Left ventricle myocardium inferior (tissue), 1 donor: ENCODE measurements at regions not wholly inside any gene's neighbourhood (a gene's known extent, or its start where the extent isn't known, plus 50 kb on each side); places are given as distances from the start of the nearest gene placed in this dataset.

Source experiments
- DNase-seq: peaks from one replicate; pipeline ENCODE4 v3.0.0-alpha.2; 2020
- H3K27ac ChIP-seq: fragments of 200-600 bp; replicated peaks from 2 replicates; pipeline ENCODE4 v1.8.0; 2021
- H3K27me3 ChIP-seq: fragments of 200-600 bp; 2 replicates; pipeline ENCODE4 v1.8.0; 2021; ENCODE audit warnings: low read depth
- H3K36me3 ChIP-seq: fragments of 200-600 bp; 2 replicates; pipeline ENCODE4 v1.8.0; 2021
- H3K4me1 ChIP-seq: fragments of 200-600 bp; 2 replicates; pipeline ENCODE4 v1.8.0; 2021
- H3K4me3 ChIP-seq: fragments of 200-600 bp; 2 replicates; pipeline ENCODE4 v1.8.0; 2021; ENCODE audit warnings: mild to moderate bottlenecking, moderate library complexity
- H3K9me3 ChIP-seq: fragments of 200-600 bp; replicated peaks from 2 replicates; pipeline ENCODE4 v1.8.0; 2021
- intact Hi-C: fragments of 100-400 bp; cut with micrococcal nuclease; formaldehyde crosslinking; loops from one replicate; pipeline ENCODE4 v1.11.0; 2022
- TF ChIP-seq, protein P1 (sequence below): fragments of 200-600 bp; IDR thresholded peaks from 2 replicates; pipeline ENCODE4 v1.8.0; 2021; ENCODE audit warnings: antibody characterized with exemption, mild to moderate bottlenecking, borderline replicate concordance
- donor health status: DM: no; HTN: yes; CAD: no; lungs with severe emphysema.

DNA sequence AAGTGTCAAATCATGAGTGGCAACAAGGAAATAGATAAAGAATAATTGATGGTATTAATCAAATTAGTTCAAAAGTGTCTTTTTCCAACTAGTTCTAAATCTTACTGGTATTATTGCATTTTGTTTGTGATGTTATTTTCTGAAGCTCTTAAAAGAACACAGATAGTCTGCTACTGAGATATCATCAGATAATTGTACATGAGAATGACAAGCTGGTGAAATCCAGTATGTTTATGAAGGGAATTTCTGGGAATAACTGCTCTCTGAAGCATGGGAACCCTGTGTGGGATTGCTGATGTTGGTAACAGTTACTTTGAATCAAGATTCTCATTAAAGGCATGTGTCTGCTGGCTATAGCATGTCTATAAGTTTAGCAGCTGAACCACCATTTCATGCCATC is 190.3 kb upstream of the CDIN1 start:
- Histone ChIP-seq H3K27ac (no peak overlapping the region), H3K9me3 (no peaks in the 10 kb centered on the region), H3K36me3 (no peaks in the 10 kb centered on the region), H3K4me3 (no peak overlapping the region), H3K27me3 (no peaks in the 10 kb centered on the region), H3K4me1 (no peaks in the 10 kb centered on the region)
- TF ChIP-seq, protein P1, sequence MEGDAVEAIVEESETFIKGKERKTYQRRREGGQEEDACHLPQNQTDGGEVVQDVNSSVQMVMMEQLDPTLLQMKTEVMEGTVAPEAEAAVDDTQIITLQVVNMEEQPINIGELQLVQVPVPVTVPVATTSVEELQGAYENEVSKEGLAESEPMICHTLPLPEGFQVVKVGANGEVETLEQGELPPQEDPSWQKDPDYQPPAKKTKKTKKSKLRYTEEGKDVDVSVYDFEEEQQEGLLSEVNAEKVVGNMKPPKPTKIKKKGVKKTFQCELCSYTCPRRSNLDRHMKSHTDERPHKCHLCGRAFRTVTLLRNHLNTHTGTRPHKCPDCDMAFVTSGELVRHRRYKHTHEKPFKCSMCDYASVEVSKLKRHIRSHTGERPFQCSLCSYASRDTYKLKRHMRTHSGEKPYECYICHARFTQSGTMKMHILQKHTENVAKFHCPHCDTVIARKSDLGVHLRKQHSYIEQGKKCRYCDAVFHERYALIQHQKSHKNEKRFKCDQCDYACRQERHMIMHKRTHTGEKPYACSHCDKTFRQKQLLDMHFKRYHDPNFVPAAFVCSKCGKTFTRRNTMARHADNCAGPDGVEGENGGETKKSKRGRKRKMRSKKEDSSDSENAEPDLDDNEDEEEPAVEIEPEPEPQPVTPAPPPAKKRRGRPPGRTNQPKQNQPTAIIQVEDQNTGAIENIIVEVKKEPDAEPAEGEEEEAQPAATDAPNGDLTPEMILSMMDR, result no peak
- DNase-seq, result no peak
- intact Hi-C loops, result no loop called here

- no peaks in the 10 kb centered on the region for H3K27me3 ChIP-seq
- no peak for DNase-seq
- intact Hi-C loops, result no loop called here
- no peaks in the 10 kb centered on the region for H3K36me3 ChIP-seq
- H3K4me3 ChIP-seq, result no peak overlapping the region
- TF ChIP-seq, protein P1, result no peak
- H3K9me3 ChIP-seq, result no peaks in the 10 kb centered on the region
- no peaks in the 10 kb centered on the region for H3K4me1 ChIP-seq
- H3K27ac ChIP-seq, result no peak overlapping the region
Measured at GRCh38 chr15:36390491-36390890, 188.9 kb upstream of the CDIN1 start.

DNA sequence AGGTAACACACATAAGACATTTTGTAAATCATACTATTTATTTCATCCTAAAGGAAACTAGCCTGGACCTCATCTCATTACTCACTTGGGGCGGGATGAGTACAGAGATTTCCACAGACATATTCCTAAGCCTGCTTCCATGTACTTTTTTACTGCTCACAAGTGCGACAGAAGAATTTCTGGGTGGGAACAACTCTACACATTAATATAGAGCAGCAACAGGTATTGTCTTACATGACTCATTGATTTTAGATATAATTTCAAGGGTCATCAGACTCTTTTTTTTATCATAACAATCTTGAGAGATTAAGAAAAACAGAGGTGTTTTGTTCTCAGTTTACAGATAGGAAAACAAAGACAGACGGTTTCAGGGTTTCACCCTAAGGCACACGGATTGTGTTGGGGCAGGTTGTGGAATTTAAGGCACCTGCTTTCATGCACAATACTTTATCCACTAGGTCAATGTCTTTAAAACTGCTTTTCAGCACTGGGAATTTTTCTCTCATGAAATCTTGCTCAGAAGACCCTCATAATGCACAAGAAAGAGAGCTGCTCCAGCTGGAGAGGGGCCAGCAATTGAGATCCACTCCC is 186.7 kb upstream of the CDIN1 start:
- no peak overlapping the region for H3K27ac ChIP-seq
- intact Hi-C loops, result no loop called here
- TF ChIP-seq, protein P1, result no peak
- DNase-seq, result no peak
- H3K27me3 ChIP-seq, result no peaks in the 10 kb centered on the region
- H3K4me3 ChIP-seq, result no peak overlapping the region
- H3K36me3 ChIP-seq, result no peaks in the 10 kb centered on the region
- no peaks in the 10 kb centered on the region for H3K4me1 ChIP-seq
- H3K9me3 ChIP-seq, result no peaks in the 10 kb centered on the region

DNA sequence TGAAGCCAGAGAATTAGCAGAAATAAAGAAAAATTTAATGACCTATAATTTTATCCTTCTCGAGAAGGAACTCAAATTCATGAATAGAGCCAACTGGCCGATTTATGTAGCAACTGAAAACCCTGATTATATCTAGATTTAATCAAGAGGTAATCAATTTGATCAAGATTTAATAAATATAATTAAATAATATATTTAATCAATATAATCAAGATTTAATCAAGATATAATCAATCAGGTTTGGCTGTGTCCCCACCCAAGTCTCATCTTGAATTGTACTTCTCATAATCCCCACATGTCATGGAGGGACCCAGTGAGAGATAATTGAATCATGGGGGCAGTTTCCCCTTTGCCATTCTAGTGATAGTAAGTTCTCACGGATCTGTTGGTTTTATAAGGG is 181.2 kb upstream of the CDIN1 start:
- no peak for DNase-seq
- no peaks in the 10 kb centered on the region for H3K27me3 ChIP-seq
- intact Hi-C loops, result no loop called here
- H3K27ac ChIP-seq, result no peak overlapping the region
- TF ChIP-seq, protein P1, result no peak
- no peaks in the 10 kb centered on the region for H3K9me3 ChIP-seq
- H3K4me3 ChIP-seq, result no peak overlapping the region
- no peaks in the 10 kb centered on the region for H3K36me3 ChIP-seq
- H3K4me1 ChIP-seq, result no peaks in the 10 kb centered on the region

- Histone ChIP-seq H3K36me3 (no peaks in the 10 kb centered on the region), H3K4me3 (no peak overlapping the region), H3K27me3 (no peaks in the 10 kb centered on the region), H3K4me1 (no peaks in the 10 kb centered on the region), H3K9me3 (no peaks in the 10 kb centered on the region), H3K27ac (no peak overlapping the region)
- no peak for DNase-seq
- intact Hi-C loops, result no loop called here
- TF ChIP-seq, protein P1, result no peak
Measured at GRCh38 chr15:36399276-36399675, 180.2 kb upstream of the CDIN1 start.
